OCI-LY7 (cell line): ENCODE measurements at regions not wholly inside any gene's neighbourhood (a gene's known extent, or its start where the extent isn't known, plus 50 kb on each side); places are given as distances from the start of the nearest gene placed in this dataset.

Experiments used
- EZH2phosphoT487 ChIP-seq: fragments of 200-600 bp; sonication (generic); IDR thresholded peaks from 2 replicates; pipeline ENCODE4 v1.6.1; 2018; ENCODE audit warnings: low read depth, borderline replicate concordance, mild to moderate bottlenecking, mixed run types, antibody characterized with exemption, low read length, moderate library complexity, mixed read lengths
- TF ChIP-seq, protein P1 (sequence below): fragments of 200-600 bp; sonication (generic); conservative IDR thresholded peaks from 2 replicates; pipeline ENCODE4 v1.5.1; 2014; ENCODE audit warnings: mild to moderate bottlenecking, antibody characterized with exemption, low read length, moderate library complexity, mixed read lengths

GRCh38 chr11:122451911-122452310 lies 203.6 kb upstream of the UBASH3B start:
- TF ChIP-seq, protein P1, sequence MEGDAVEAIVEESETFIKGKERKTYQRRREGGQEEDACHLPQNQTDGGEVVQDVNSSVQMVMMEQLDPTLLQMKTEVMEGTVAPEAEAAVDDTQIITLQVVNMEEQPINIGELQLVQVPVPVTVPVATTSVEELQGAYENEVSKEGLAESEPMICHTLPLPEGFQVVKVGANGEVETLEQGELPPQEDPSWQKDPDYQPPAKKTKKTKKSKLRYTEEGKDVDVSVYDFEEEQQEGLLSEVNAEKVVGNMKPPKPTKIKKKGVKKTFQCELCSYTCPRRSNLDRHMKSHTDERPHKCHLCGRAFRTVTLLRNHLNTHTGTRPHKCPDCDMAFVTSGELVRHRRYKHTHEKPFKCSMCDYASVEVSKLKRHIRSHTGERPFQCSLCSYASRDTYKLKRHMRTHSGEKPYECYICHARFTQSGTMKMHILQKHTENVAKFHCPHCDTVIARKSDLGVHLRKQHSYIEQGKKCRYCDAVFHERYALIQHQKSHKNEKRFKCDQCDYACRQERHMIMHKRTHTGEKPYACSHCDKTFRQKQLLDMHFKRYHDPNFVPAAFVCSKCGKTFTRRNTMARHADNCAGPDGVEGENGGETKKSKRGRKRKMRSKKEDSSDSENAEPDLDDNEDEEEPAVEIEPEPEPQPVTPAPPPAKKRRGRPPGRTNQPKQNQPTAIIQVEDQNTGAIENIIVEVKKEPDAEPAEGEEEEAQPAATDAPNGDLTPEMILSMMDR: no peak
- TF ChIP-seq EZH2phosphoT487: no peak
